H9 (cell line): ENCODE measurements at regions not wholly inside any gene's neighbourhood (a gene's known extent, or its start where the extent isn't known, plus 50 kb on each side); places are given as distances from the start of the nearest gene placed in this dataset.

ENCODE experiments used
- DNase-seq: peaks from one replicate; pipeline ENCODE4 v3.0.0-alpha.2; 2017
- H2AFZ ChIP-seq: one replicate; pipeline ENCODE4 v1.6.1; 2013; ENCODE audit warnings: mild to moderate bottlenecking, low read length, control low read depth, moderate library complexity
- H2AK5ac ChIP-seq: 2 replicates; pipeline ENCODE4 v1.6.1; 2013; ENCODE audit warnings: low read length, control low read depth, mixed read lengths; ENCODE audit not compliant: insufficient read length
- H2BK120ac ChIP-seq: one replicate; pipeline ENCODE4 v1.6.1; 2013; ENCODE audit warnings: low read depth, mild to moderate bottlenecking, low read length, control low read depth, inconsistent platforms; ENCODE audit not compliant: poor library complexity, severe bottlenecking
- H2BK12ac ChIP-seq: 2 replicates; pipeline ENCODE4 v1.6.1; 2013; ENCODE audit warnings: low read length, control low read depth, mixed read lengths, low read depth; ENCODE audit not compliant: insufficient read length
- H2BK15ac ChIP-seq: 2 replicates; pipeline ENCODE4 v1.6.1; 2013; ENCODE audit warnings: low read depth, low read length, control low read depth
- H2BK20ac ChIP-seq: one replicate; pipeline ENCODE4 v1.6.1; 2013; ENCODE audit warnings: low read depth, mild to moderate bottlenecking, low read length, control low read depth, inconsistent platforms; ENCODE audit not compliant: poor library complexity, severe bottlenecking
- H2BK5ac ChIP-seq: 2 replicates; pipeline ENCODE4 v1.6.1; 2013; ENCODE audit warnings: low read length, control low read depth, mixed read lengths; ENCODE audit not compliant: insufficient read length
- H3K14ac ChIP-seq: 2 replicates; pipeline ENCODE4 v1.6.1; 2013; ENCODE audit warnings: low read length, control low read depth; ENCODE audit not compliant: insufficient read depth
- H3K18ac ChIP-seq: 2 replicates; pipeline ENCODE4 v1.6.1; 2013; ENCODE audit warnings: low read depth, mild to moderate bottlenecking, mixed read lengths, low read length, control low read depth; ENCODE audit not compliant: insufficient read length
- H3K23ac ChIP-seq: 2 replicates; pipeline ENCODE4 v1.6.1; 2013; ENCODE audit warnings: low read length, control low read depth, mixed read lengths, low read depth; ENCODE audit not compliant: insufficient read length
- H3K23me2 ChIP-seq: 2 replicates; pipeline ENCODE4 v1.6.1; 2013; ENCODE audit warnings: low read depth, mild to moderate bottlenecking, mixed read lengths, low read length, control low read depth; ENCODE audit not compliant: insufficient read length, poor library complexity, severe bottlenecking
- H3K27ac ChIP-seq: 2 replicates; pipeline ENCODE4 v1.5.1; 2013; ENCODE audit warnings: low read length, control low read depth, mixed read lengths, low read depth; ENCODE audit not compliant: insufficient read length
- H3K27me3 ChIP-seq: 2 replicates; pipeline ENCODE4 v1.6.1; 2013; ENCODE audit warnings: low read length, control low read depth, inconsistent platforms; ENCODE audit not compliant: insufficient read depth
- H3K4ac ChIP-seq: 2 replicates; pipeline ENCODE4 v1.6.1; 2013; ENCODE audit warnings: low read depth, mild to moderate bottlenecking, control low read depth, inconsistent platforms, low read length, moderate library complexity
- H3K4me1 ChIP-seq: 2 replicates; pipeline ENCODE4 v1.6.1; 2013; ENCODE audit warnings: low read length, control low read depth, inconsistent platforms; ENCODE audit not compliant: insufficient read depth
- H3K4me2 ChIP-seq: 2 replicates; pipeline ENCODE4 v1.6.1; 2013; ENCODE audit warnings: low read length, control low read depth, mixed read lengths; ENCODE audit not compliant: insufficient read length, insufficient read depth
- H3K56ac ChIP-seq: 2 replicates; pipeline ENCODE4 v1.6.1; 2013; ENCODE audit warnings: low read depth, mild to moderate bottlenecking, mixed read lengths, low read length, control low read depth; ENCODE audit not compliant: insufficient read length
- H3K79me1 ChIP-seq: 2 replicates; pipeline ENCODE4 v1.6.1; 2013; ENCODE audit warnings: low read depth, mild to moderate bottlenecking, moderate library complexity, low read length, control low read depth, inconsistent platforms; ENCODE audit not compliant: insufficient read depth, poor library complexity, severe bottlenecking
- H3K79me2 ChIP-seq: 2 replicates; pipeline ENCODE4 v1.6.1; 2013; ENCODE audit warnings: low read length, control low read depth, inconsistent platforms; ENCODE audit not compliant: insufficient read depth
- H3K9ac ChIP-seq: 2 replicates; pipeline ENCODE4 v1.6.1; 2013; ENCODE audit warnings: low read length, control low read depth, mixed read lengths; ENCODE audit not compliant: insufficient read length; ENCODE audit errors: extremely low read depth
- H3K9me3 ChIP-seq: one replicate; pipeline ENCODE4 v1.6.1; 2013; ENCODE audit warnings: low read depth, low read length, inconsistent platforms; ENCODE audit not compliant: control insufficient read depth
- H3T11ph ChIP-seq: one replicate; pipeline ENCODE4 v1.6.1; 2013; ENCODE audit warnings: mild to moderate bottlenecking, low read length, control low read depth, inconsistent platforms
- H4K20me1 ChIP-seq: one replicate; pipeline ENCODE4 v1.6.1; 2013; ENCODE audit not compliant: control insufficient read depth, insufficient read length, insufficient read depth
- H4K5ac ChIP-seq: 2 replicates; pipeline ENCODE4 v1.6.1; 2013; ENCODE audit warnings: low read depth, mild to moderate bottlenecking, mixed read lengths, low read length, control low read depth; ENCODE audit not compliant: insufficient read length
- H4K8ac ChIP-seq: replicated peaks from 2 replicates; pipeline ENCODE4 v1.6.1; 2013; ENCODE audit warnings: low read length, control low read depth, mixed read lengths, low read depth; ENCODE audit not compliant: insufficient read length
- H4K91ac ChIP-seq: 2 replicates; pipeline ENCODE4 v1.6.1; 2013; ENCODE audit warnings: low read depth, mild to moderate bottlenecking, moderate library complexity, mixed read lengths, low read length, control low read depth; ENCODE audit not compliant: insufficient read length
- H3K27ac Mint-ChIP-seq, 3 experiments: 2 replicates in 2 of 3; 3 replicates in 1 of 3; pipeline ENCODE4 v1.8.0; 2020 to 2021; ENCODE audit warnings: mixed read lengths in 3 of 3, mild to moderate bottlenecking in 1 of 3, moderate library complexity in 1 of 3
- H3K27me3 Mint-ChIP-seq: 2 replicates; pipeline ENCODE4 v1.8.0; 2021; ENCODE audit warnings: low read depth, mild to moderate bottlenecking, moderate library complexity, mixed read lengths
- H3K36me3 Mint-ChIP-seq, 3 experiments: 2 replicates in 2 of 3; 3 replicates in 1 of 3; pipeline ENCODE4 v1.8.0; 2020 to 2021; ENCODE audit warnings: low read depth in 3 of 3, mixed read lengths in 3 of 3; ENCODE audit not compliant: insufficient read depth in 1 of 3
- H3K4me1 Mint-ChIP-seq, 2 experiments: 2 replicates each; pipeline ENCODE4 v1.8.0; 2020; ENCODE audit warnings: mixed read lengths in 2 of 2
- H3K4me3 Mint-ChIP-seq, 2 experiments: 2 replicates in 1 of 2; 3 replicates in 1 of 2; pipeline ENCODE4 v1.8.0; 2020 to 2021; ENCODE audit warnings: mild to moderate bottlenecking in 2 of 2, mixed read lengths in 2 of 2, moderate library complexity in 1 of 2
- H3K9me3 Mint-ChIP-seq, 2 experiments: 2 replicates in 1 of 2; 3 replicates in 1 of 2; pipeline ENCODE4 v1.8.0; 2020; ENCODE audit warnings: mild to moderate bottlenecking in 2 of 2, mixed read lengths in 2 of 2, moderate library complexity in 1 of 2
- WGBS: extraction: QIAGEN DNeasy Blood & Tissue Kit; methylation state at CpG from one replicate; pipeline ENCODE4 v1.1.7; 2013; ENCODE audit warnings: missing lambda C conversion rate, low lambda C conversion rate, mixed read lengths; ENCODE audit not compliant: insufficient read length; ENCODE audit errors: extremely low coverage; 5-methylcytosine and 5-hydroxymethylcytosine counted together
- TF ChIP-seq, protein P1 (sequence below): fragments of 200-600 bp; sonication (generic); conservative IDR thresholded peaks from 3 replicates; pipeline ENCODE4 v1.8.0; 2021; ENCODE audit warnings: antibody characterized with exemption, mild to moderate bottlenecking

DNA sequence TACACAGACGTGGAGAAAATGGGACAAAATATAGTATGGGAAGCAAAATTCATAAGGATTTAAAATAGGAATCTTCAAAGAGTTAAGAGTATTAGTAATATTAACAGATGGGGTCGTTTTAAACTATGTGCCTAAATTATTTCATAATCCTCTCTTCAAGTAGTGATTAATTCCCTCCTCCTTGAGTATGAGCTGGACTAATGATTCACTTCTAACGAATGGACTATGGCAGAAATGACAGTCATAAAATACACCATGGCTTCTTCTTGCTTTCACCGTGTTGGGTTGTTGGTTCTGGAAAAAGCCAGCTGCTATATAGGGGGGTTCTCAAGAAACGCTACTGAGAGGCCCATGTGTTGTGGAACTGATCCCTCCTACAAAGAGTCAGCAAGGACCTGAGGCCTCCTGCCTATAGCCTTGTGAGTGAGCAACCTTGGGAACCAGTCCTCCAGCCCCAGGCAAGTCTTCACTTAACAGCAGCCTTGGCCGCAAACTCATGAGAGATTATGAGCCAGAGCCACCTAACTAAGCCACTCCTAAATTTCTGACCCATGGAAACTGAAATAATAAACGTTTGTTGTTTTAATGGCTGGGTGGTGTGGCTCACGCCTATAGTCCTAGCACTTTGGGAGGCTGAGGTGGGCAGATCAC, 64.8 kb upstream of the ABHD2 start:
- H3K9me3 ChIP-seq: no peaks in the 10 kb centered on the region
- no peaks in the 10 kb centered on the region for H4K20me1 ChIP-seq
- no peak overlapping the region for H3K9ac ChIP-seq
- no peak overlapping the region for H2BK120ac ChIP-seq
- no peak overlapping the region for H3K4me3 Mint-ChIP-seq
- H2AK5ac ChIP-seq: no peak overlapping the region
- TF ChIP-seq, protein P1, sequence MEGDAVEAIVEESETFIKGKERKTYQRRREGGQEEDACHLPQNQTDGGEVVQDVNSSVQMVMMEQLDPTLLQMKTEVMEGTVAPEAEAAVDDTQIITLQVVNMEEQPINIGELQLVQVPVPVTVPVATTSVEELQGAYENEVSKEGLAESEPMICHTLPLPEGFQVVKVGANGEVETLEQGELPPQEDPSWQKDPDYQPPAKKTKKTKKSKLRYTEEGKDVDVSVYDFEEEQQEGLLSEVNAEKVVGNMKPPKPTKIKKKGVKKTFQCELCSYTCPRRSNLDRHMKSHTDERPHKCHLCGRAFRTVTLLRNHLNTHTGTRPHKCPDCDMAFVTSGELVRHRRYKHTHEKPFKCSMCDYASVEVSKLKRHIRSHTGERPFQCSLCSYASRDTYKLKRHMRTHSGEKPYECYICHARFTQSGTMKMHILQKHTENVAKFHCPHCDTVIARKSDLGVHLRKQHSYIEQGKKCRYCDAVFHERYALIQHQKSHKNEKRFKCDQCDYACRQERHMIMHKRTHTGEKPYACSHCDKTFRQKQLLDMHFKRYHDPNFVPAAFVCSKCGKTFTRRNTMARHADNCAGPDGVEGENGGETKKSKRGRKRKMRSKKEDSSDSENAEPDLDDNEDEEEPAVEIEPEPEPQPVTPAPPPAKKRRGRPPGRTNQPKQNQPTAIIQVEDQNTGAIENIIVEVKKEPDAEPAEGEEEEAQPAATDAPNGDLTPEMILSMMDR: no peak
- no peak overlapping the region for H2BK5ac ChIP-seq
- H3K4me1 ChIP-seq: no peaks in the 10 kb centered on the region
- no peak overlapping the region for H3K27ac ChIP-seq
- H3K27me3 Mint-ChIP-seq: peaks cover 5% of the 10 kb centered on the region
- no peak overlapping the region for H2BK15ac ChIP-seq
- H4K8ac ChIP-seq: no peak overlapping the region
- H3K14ac ChIP-seq: no peak overlapping the region
- WGBS: no CpG with 5 or more reads among the region's 8 CpGs
- H4K91ac ChIP-seq: no peak overlapping the region
- H3K9me3 Mint-ChIP-seq: peaks cover 6 to 13% of the 10 kb centered on the region in 2 experiments; a peak in 3 of 5 replicates
- H3K4ac ChIP-seq: no peak overlapping the region
- no peaks in the 10 kb centered on the region for H3K79me2 ChIP-seq
- no peak overlapping the region for H3K18ac ChIP-seq
- no peak overlapping the region for H2BK20ac ChIP-seq
- H2BK12ac ChIP-seq: no peak overlapping the region
- DNase-seq: no peak
- peaks cover 0 to 11% (median 6%) of the 10 kb centered on the region in 3 experiments; a peak in 3 of 7 replicates for H3K36me3 Mint-ChIP-seq
- no peak overlapping the region for H4K5ac ChIP-seq
- H3K79me1 ChIP-seq: no peaks in the 10 kb centered on the region
- H3K56ac ChIP-seq: no peak overlapping the region
- H3T11ph ChIP-seq: no peak overlapping the region
- no peak overlapping the region for H3K27ac Mint-ChIP-seq
- H2AFZ ChIP-seq: no peak overlapping the region
- H3K23ac ChIP-seq: no peak overlapping the region
- no peak overlapping the region for H3K4me2 ChIP-seq
- peaks cover 12 to 15% of the 10 kb centered on the region in 2 experiments for H3K4me1 Mint-ChIP-seq
- no peaks in the 10 kb centered on the region for H3K23me2 ChIP-seq
- no peaks in the 10 kb centered on the region for H3K27me3 ChIP-seq
